Activated effector memory CD4-positive, alpha-beta T cell treated with Interleukin-2 at 50 U/mL for 16 hours (primary cell): ENCODE measurements at regions not wholly inside any gene's neighbourhood (a gene's known extent, or its start where the extent isn't known, plus 50 kb on each side); places are given as distances from the start of the nearest gene placed in this dataset.
"Not testable (repeated sequence)": the region's sequence is repeated elsewhere in the genome, so short reads cannot be mapped to it uniquely, and the experiment has no call there.

Experiments
- DNase-seq: peaks from one replicate; pipeline ENCODE4 v3.0.0-alpha.2; 2020

DNA sequence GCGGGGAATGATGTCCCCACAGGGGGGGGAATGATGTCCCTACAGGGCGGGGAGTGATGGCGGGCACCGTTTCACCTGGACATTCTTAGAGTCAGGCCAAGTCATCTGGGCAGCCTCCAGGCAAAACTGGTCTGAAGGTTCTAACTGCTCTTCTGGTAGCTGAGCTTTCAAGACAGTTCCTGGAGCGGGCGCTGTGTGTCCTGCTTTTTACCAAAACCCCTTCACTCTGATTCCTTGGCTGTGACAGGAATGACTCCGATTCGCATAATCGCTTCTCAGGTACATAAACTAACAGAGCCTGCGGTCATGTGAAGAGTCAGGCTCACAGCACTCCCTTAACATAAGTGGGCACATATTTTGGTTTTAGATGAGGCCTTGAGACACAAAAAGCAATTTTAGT lies 836.0 kb downstream of the TRIML1 start:
- DNase-seq, result no peak

DNA sequence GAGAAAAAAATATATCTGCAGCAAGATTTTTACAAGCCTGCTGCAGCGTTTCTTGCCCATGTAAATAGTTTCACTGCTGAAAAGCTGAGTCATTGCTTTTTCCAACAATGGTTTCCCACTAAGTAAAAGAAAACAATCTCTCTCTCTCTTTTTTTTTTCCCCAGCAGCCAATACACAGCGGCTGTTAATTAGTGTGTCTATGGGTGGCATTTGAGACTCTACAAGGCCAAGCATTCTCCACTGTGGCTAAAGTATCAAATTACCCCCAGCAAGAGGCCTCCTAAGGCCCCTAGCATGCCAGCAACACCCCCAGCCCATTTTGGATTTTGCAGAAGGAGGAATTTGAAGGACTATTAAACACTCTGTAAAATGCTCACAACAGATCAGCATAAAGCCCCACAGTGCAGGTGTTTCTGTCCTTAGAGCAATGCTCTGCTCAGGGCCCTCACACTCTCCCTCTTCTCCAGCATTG lies 837.4 kb downstream of the TRIML1 start:
- DNase-seq, result no peak

DNA sequence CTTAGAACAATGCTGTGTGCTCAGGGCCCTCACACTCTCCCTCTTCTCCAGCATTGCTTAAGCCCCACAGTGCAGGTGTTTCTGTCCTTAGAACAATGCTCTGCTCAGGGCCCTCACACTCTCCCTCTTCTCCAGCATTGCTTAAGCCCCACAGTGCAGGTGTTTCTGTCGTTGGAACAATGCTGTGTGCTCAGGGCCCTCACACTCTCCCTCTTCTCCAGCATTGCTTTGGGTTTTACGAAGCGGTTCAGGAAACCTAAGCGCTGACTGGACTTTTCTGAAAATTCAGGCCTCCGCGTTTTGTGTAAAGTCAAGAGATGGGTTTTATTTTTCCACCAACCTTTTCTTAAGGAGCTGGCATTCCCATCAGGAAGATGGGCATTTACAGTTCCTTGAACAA lies 838.0 kb downstream of the TRIML1 start:
- not testable (repeated sequence) for DNase-seq

DNA sequence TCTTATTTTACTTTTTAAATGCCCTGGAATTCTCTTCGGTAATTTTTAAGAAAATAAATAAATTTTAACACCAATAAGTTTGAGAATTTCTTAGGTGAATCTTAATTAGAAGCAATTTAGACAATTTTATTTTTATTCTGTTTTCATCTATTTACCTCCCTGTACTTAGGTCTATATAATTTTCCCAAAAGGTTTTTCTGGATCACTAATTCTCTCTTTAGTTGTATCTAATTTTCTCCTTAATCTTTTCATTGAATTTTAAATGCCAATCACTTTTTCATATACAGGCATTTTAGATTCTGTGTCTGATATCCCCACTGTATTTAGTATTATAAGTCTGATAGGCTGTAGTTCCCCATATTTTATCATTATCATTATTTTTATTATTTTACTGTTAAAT lies 845.3 kb downstream of the TRIML1 start:
- DNase-seq, result no peak

GRCh38 chr4:188986271-188986689 lies 847.0 kb downstream of the TRIML1 start:
- no peak for DNase-seq

- DNase-seq, result no peak
These were observed 847.8 kb downstream of the TRIML1 start for GRCh38 chr4:188987011-188987410.

- DNase-seq, result no peak
These were observed 848.9 kb downstream of the TRIML1 start for GRCh38 chr4:188988131-188988530.

DNA sequence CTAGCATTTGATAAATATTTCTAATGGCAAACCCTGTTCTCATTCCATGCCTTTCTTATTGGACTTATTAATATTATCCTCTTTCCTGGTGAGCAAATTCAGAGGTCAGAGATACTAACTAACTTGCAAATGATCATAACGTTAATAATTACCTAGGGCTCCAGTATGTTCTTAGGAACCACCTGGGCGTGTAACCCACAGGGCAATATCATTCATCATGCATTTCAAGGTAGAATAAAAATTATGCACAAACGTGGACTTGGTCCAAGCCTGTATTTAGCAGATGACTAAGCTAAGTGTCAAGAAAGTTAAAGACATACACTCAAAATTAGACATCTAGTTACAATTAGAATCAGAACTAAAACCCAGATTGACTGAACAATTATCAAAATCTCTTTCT lies 850.1 kb downstream of the TRIML1 start:
- no peak for DNase-seq

DNA sequence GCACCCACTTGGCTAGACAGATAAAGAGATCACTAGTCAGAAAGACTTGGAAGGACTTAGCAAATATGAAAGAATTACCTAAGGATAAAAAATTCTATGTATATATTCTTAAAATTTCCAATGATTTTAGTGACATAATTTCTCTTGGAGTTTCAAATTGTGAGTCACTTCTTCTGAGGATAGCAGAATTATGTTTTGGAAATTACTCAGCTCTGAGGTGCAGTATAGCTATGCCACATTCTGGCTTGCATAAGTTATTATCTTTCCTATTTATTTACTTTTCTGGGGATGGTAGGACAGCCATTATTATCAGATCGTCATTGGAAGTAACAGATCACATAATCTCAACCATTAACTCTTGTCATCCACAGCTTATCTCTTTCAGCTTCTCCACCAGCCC lies 853.5 kb downstream of the TRIML1 start:
- DNase-seq, result no peak

- no peak for DNase-seq
These were observed 854.6 kb downstream of the TRIML1 start for GRCh38 chr4:188993871-188994270.

GRCh38 chr4:189001283-189001970 lies 862.2 kb downstream of the TRIML1 start:
- DNase-seq, result no peak

- no peak for DNase-seq
These were observed 862.8 kb downstream of the TRIML1 start for GRCh38 chr4:189001971-189002450.

DNA sequence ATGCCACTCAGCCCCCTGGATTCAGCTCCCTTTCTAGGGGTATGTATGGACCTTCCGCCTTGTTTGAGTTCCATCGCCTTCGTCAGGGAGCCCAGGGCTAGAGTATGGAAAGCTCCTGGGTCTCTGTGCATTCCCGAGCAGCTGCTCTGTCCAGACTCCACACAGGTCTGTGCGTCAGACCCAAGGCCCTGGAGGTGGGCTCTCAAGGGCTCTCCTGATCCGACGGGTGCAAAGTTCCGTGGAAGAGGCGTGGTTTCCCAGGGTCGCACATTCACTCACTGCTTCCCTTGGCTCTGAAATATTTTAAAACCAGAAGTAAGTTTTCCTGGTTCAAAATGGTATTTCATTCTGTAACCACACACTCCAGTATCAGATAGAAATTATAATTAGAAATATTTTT lies 863.2 kb downstream of the TRIML1 start:
- DNase-seq, result no peak

DNA sequence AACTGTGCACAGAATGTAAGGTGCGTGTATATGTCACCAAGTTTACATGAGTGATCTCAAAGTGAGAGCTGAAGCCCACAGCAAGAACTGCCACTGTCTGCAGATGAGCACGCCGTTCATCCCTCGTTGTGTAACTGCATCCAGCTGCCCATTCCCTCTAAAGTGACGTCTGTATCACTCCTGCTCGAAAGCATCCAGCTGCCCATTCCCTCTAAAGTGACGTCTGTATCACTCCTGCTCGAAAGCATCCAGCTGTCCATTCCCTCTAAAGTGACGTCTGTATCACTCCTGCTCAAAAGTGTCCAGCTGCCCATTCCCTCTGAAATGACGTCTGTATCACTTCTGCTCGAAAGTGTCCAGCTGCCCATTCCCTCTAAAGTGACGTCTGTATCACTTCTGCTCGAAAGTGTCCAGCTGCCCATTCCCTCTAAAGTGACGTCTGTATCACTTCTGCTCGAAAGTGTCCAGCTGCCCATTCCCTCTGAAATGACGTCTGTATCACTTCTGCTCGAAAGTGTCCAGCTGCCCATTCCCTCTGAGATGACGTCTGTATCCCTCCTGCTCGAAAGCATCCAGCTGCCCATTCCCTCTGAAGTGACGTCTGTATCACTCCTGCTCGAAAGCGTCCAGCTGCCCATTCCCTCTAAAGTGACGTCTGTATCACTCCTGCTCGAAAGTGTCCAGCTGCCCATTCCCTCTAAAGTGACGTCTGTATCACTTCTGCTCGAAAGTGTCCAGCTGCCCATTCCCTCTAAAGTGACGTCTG lies 871.4 kb downstream of the TRIML1 start:
- DNase-seq, result not testable (repeated sequence)

GRCh38 chr4:189021831-189022230 lies 882.6 kb downstream of the TRIML1 start:
- DNase-seq, result no peak

DNA sequence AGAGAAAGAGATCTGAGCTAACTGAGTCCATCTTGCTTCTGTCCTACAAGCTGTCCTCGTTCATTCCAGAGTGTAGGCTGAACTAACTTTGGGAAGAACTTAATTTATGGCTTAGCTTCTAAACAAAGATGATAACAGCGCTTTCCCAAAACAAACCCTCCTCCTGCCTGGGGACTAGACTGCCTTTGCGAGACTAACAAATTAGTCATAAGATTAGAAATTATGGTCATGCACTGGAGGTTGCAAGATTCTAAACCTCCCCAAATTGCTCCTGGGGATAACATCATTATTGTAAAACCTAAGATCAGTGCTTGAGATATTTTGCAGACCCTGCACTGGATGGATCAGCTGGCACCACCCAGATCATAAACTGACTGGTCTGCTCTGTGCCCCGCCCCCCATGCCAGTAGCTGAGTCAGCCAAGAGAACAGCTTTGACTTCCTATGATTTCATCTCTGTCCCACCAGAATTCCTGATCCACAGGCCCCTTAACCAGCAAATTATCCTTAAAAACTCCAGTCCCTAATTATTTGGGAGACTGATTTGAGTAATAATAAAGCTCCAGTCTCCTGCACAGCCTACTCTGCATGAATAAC lies 883.3 kb downstream of the TRIML1 start:
- no peak for DNase-seq

DNA sequence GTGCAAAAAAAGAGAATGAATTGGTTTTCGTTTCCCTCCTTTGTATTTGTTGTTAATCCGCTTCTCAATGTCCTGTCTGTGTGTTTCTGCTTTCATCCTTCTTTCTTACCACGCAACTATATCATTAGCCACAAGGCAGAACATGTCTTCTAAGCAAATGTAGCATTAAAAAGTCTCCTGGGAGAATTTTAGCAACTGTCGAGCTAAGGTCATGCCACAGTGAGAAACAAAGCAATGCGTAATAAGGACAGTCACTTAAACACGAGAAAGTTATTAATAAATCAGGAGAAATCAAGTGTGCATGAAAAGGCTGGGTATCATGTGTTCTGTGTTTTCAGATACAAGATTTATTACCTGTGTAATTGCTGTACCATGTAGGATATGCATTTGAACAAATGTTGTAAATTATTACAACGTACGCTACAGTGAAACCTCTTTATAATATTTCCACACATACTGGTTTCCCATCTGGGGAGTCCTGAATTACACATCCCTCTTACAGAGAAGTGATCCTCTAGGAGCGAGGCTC lies 890.8 kb downstream of the TRIML1 start:
- no peak for DNase-seq

DNA sequence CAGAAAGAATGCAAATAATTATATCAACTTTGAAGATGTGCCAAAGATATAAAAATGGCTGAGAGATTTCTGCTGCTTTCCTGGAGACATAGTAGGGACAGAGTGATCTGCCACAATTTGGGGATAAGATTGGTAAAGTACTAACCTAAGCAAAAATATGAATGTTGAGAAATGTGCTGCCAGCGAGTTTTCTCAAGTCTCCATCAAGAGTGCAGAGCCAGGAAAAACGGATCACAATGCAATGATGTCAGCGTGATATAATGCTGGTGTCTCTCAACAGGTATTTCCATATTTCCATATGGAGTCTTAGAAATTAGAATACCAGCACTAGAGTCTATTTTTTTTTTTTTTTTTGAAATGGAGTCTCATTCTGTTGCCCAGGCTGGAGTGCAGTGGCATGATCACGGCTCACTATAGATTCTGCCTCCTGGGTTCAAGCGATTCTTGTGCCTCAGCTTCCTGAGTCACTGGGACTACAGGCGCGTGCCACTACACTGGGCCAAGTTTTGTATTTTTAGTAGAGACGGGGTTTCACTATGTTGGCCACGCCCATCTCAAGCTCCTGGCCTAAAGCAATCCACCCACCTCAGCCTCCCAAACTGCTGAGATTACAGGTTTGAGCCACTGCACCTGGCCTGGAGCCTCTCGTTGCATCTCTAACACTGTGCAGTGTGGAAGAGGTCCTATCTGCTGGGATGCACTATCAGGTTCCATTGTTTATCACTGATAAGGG lies 893.5 kb downstream of the TRIML1 start:
- DNase-seq, result no peak

DNA sequence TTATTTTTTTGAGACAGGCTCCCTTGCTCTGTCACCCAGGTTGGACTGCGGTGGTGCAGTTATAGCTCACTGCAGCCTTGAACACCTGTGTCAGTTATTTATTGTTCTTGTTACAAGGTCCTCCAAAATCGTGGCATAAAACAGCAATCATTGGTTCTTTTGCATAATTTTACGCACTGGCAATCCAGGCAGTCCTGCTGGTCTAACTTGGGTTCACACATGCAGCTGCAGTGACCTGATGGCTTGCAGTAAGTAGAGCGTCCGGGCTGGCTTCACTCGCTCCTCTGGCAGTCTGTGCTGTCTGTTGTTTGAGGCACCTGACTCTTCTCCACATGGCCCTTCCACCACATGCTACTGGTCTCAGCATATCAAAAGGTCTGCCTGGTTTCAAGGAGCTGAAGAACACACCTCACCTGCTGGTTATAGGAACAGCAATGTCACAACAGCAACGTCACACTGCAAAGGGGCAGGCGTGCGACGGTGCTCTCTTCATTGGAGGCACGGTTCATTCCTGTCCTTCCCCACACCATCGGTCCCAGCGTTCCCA lies 894.6 kb downstream of the TRIML1 start:
- no peak for DNase-seq

DNA sequence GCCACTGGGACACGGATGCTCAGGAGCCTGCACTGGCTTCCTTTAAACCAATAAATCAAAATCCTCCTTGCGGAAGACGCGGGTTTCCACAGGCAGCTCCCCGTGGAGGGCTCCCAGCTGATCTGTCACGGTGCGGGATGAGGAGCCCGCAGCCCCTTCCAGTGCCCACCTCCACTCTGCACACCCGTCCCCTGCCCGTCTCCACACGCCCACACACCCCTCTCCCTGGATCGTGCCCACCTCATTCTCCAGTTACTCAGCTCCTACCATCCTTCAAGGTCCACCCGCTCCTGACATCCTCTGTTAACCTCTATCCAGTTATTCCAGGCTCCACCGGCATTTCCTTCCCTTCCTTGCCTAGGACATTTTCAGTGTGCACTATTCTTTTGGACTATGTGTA lies 895.9 kb downstream of the TRIML1 start:
- no peak for DNase-seq

DNA sequence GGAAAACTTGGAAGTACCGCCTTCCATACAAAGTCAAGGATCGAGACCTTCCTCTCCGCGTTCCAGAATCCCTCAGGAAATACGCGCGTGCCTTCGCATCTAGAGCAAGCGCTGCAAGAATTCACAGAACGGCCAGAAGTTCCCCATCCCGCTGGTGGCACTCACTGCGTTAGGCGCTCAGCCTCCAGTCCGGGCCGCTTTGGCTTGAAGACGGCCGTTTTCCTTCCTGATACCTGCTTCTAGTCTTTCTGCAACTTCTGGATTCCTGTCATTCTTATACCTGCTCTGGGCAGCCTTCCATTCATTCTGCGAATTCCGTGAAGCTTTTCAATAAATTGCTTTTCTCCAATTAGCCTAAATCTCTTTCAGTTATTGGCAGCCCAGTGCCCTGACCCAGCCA lies 896.4 kb downstream of the TRIML1 start:
- no peak for DNase-seq

GRCh38 chr4:189036906-189037305 lies 897.7 kb downstream of the TRIML1 start:
- no peak for DNase-seq

DNA sequence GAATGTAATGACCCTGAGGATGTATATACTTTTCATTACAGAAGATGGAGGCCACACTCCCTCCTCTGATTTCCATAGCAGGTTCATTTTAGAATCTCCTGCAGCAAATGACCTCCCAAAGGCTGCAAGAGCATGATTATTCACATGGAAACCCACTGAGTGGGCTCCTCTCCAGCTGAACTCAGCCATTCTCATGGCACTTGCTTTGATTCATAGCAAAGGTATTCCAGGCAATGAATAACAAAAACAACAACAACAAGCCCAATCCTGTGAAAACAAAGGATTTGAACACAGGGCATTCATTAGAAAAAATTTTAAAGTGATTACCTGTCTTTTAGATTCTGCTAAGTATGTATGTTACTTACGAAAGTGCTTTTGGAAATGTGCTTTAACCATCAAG lies 894.0 kb upstream of the FRG1 start:
- no peak for DNase-seq
